Mesendoderm (in vitro differentiated cells): ENCODE measurements at regions not wholly inside any gene's neighbourhood (a gene's known extent, or its start where the extent isn't known, plus 50 kb on each side); places are given as distances from the start of the nearest gene placed in this dataset.

ENCODE experiments used
- DNase-seq: peaks from one replicate; pipeline ENCODE4 v3.0.0; 2013
- H2AK5ac ChIP-seq: 2 replicates; pipeline ENCODE4 v1.6.1; 2013; ENCODE audit warnings: low read length, inconsistent platforms
- H2BK120ac ChIP-seq: 2 replicates; pipeline ENCODE4 v1.6.1; 2013; ENCODE audit warnings: low read depth, mild to moderate bottlenecking, low read length, moderate library complexity, mixed read lengths
- H2BK15ac ChIP-seq: replicated peaks from 2 replicates; pipeline ENCODE4 v1.6.1; 2013; ENCODE audit warnings: low read depth, mild to moderate bottlenecking, moderate library complexity
- H2BK5ac ChIP-seq: 2 replicates; pipeline ENCODE4 v1.6.1; 2013; ENCODE audit warnings: low read length, inconsistent platforms
- H3K18ac ChIP-seq: 2 replicates; pipeline ENCODE4 v1.6.1; 2013; ENCODE audit warnings: mild to moderate bottlenecking, low read length, mixed read lengths
- H3K23ac ChIP-seq: one replicate; pipeline ENCODE4 v1.6.1; 2013; ENCODE audit warnings: low read length
- H3K27ac ChIP-seq: 2 replicates; pipeline ENCODE4 v1.5.1; 2013; ENCODE audit warnings: low read depth, mild to moderate bottlenecking, inconsistent platforms, low read length, moderate library complexity
- H3K27me3 ChIP-seq: 2 replicates; pipeline ENCODE4 v1.6.1; 2013; ENCODE audit warnings: low read length, control low read depth, mild to moderate bottlenecking, inconsistent platforms; ENCODE audit not compliant: insufficient read depth, poor library complexity
- H3K36me3 ChIP-seq: 2 replicates; pipeline ENCODE4 v1.6.1; 2013; ENCODE audit warnings: low read length, inconsistent platforms; ENCODE audit not compliant: control insufficient read depth, insufficient read depth
- H3K4ac ChIP-seq: one replicate; pipeline ENCODE4 v1.6.1; 2013; ENCODE audit warnings: low read depth, mild to moderate bottlenecking, low read length, moderate library complexity
- H3K4me1 ChIP-seq: 2 replicates; pipeline ENCODE4 v1.6.1; 2013; ENCODE audit warnings: low read depth, low read length, inconsistent platforms; ENCODE audit not compliant: control insufficient read depth
- H3K4me2 ChIP-seq: 2 replicates; pipeline ENCODE4 v1.6.1; 2013; ENCODE audit warnings: low read length
- H3K4me3 ChIP-seq: 2 replicates; pipeline ENCODE4 v1.5.1; 2013; ENCODE audit warnings: mild to moderate bottlenecking, low read length
- H3K56ac ChIP-seq: one replicate; pipeline ENCODE4 v1.6.1; 2013; ENCODE audit warnings: low read length
- H3K79me1 ChIP-seq: 2 replicates; pipeline ENCODE4 v1.6.1; 2013; ENCODE audit warnings: low read length, inconsistent platforms
- H3K79me2 ChIP-seq: 2 replicates; pipeline ENCODE4 v1.6.1; 2013; ENCODE audit warnings: mild to moderate bottlenecking, low read length; ENCODE audit not compliant: control insufficient read depth, insufficient read depth
- H3K9ac ChIP-seq: 2 replicates; pipeline ENCODE4 v1.6.1; 2013; ENCODE audit warnings: low read length, inconsistent platforms
- H4K5ac ChIP-seq: one replicate; pipeline ENCODE4 v1.6.1; 2013; ENCODE audit warnings: low read length
- H4K8ac ChIP-seq: one replicate; pipeline ENCODE4 v1.6.1; 2013; ENCODE audit warnings: low read depth, mild to moderate bottlenecking, control low read depth, low read length, moderate library complexity
- WGBS: extraction: QIAGEN DNeasy Blood & Tissue Kit; methylation state at CpG from one replicate; pipeline ENCODE4 v1.1.7; 2013; ENCODE audit warnings: low lambda C conversion rate, missing lambda C conversion rate; ENCODE audit not compliant: insufficient coverage; ENCODE audit errors: extremely low coverage; 5-methylcytosine and 5-hydroxymethylcytosine counted together

- H3K27me3 ChIP-seq: no peaks in the 10 kb centered on the region
- H3K4me3 ChIP-seq: no peak overlapping the region
- no peak overlapping the region for H3K27ac ChIP-seq
- no peak overlapping the region for H2BK120ac ChIP-seq
- H2BK15ac ChIP-seq: no peak overlapping the region
- H3K79me1 ChIP-seq: no peaks in the 10 kb centered on the region
- H3K9ac ChIP-seq: no peak overlapping the region
- H3K18ac ChIP-seq: no peak overlapping the region
- H4K8ac ChIP-seq: no peak overlapping the region
- WGBS: no CpG with 5 or more reads among the region's 51 CpGs
- H3K4ac ChIP-seq: no peak overlapping the region
- no peak overlapping the region for H4K5ac ChIP-seq
- DNase-seq: no peak
- no peak overlapping the region for H3K23ac ChIP-seq
- no peak overlapping the region for H2AK5ac ChIP-seq
- H3K4me2 ChIP-seq: no peak overlapping the region
- no peaks in the 10 kb centered on the region for H3K36me3 ChIP-seq
- H3K56ac ChIP-seq: no peak overlapping the region
- no peaks in the 10 kb centered on the region for H3K79me2 ChIP-seq
- no peak overlapping the region for H2BK5ac ChIP-seq
- no peaks in the 10 kb centered on the region for H3K4me1 ChIP-seq
Measured at GRCh38 chr6:170176136-170176897, 114.6 kb downstream of the DLL1 start.

- Histone ChIP-seq H3K4ac (no peak overlapping the region), H3K27ac (no peak overlapping the region), H4K5ac (no peak overlapping the region), H3K18ac (no peak overlapping the region), H3K4me1 (no peaks in the 10 kb centered on the region), H2BK5ac (no peak overlapping the region), H3K79me2 (no peaks in the 10 kb centered on the region), H3K56ac (no peak overlapping the region), H4K8ac (no peak overlapping the region), H3K27me3 (no peaks in the 10 kb centered on the region), H3K36me3 (no peaks in the 10 kb centered on the region), H2BK120ac (no peak overlapping the region), H3K79me1 (no peaks in the 10 kb centered on the region), H3K4me3 (no peak overlapping the region), H3K4me2 (no peak overlapping the region), H2AK5ac (no peak overlapping the region), H2BK15ac (no peak overlapping the region), H3K9ac (no peak overlapping the region), H3K23ac (no peak overlapping the region)
- no CpG with 5 or more reads among the region's 28 CpGs for WGBS
- no peak for DNase-seq
Measured at GRCh38 chr6:170175644-170176135, 115.2 kb downstream of the DLL1 start.

GRCh38 chr6:170174771-170175643 lies 115.9 kb downstream of the DLL1 start:
- Histone ChIP-seq H3K56ac (no peak overlapping the region), H3K9ac (no peak overlapping the region), H2BK15ac (no peak overlapping the region), H2BK5ac (no peak overlapping the region), H3K4me2 (no peak overlapping the region), H3K23ac (no peak overlapping the region), H3K36me3 (no peaks in the 10 kb centered on the region), H3K18ac (no peak overlapping the region), H2BK120ac (no peak overlapping the region), H3K27me3 (no peaks in the 10 kb centered on the region), H3K27ac (no peak overlapping the region), H3K4me1 (no peaks in the 10 kb centered on the region), H4K5ac (no peak overlapping the region), H3K79me2 (no peaks in the 10 kb centered on the region), H3K4me3 (no peak overlapping the region), H2AK5ac (no peak overlapping the region), H3K79me1 (no peaks in the 10 kb centered on the region), H3K4ac (no peak overlapping the region), H4K8ac (no peak overlapping the region)
- no CpG with 5 or more reads among the region's 37 CpGs for WGBS
- no peak for DNase-seq

GRCh38 chr6:170174124-170174770 lies 116.6 kb downstream of the DLL1 start:
- no peak overlapping the region for H3K23ac ChIP-seq
- H3K56ac ChIP-seq: no peak overlapping the region
- no peak overlapping the region for H3K18ac ChIP-seq
- H3K27ac ChIP-seq: no peak overlapping the region
- DNase-seq: no peak
- no peaks in the 10 kb centered on the region for H3K79me1 ChIP-seq
- H3K36me3 ChIP-seq: no peaks in the 10 kb centered on the region
- H4K5ac ChIP-seq: no peak overlapping the region
- no peak overlapping the region for H3K4ac ChIP-seq
- H3K9ac ChIP-seq: no peak overlapping the region
- H3K4me2 ChIP-seq: no peak overlapping the region
- no peak overlapping the region for H2BK120ac ChIP-seq
- no peaks in the 10 kb centered on the region for H3K27me3 ChIP-seq
- no peak overlapping the region for H4K8ac ChIP-seq
- no CpG with 5 or more reads among the region's 17 CpGs for WGBS
- no peak overlapping the region for H2AK5ac ChIP-seq
- no peak overlapping the region for H2BK15ac ChIP-seq
- no peak overlapping the region for H2BK5ac ChIP-seq
- no peaks in the 10 kb centered on the region for H3K4me1 ChIP-seq
- H3K4me3 ChIP-seq: no peak overlapping the region
- H3K79me2 ChIP-seq: no peaks in the 10 kb centered on the region

- H3K23ac ChIP-seq: no peak overlapping the region
- no peak overlapping the region for H2BK15ac ChIP-seq
- no CpG with 5 or more reads among the region's 5 CpGs for WGBS
- no peak overlapping the region for H3K4me3 ChIP-seq
- no peaks in the 10 kb centered on the region for H3K4me1 ChIP-seq
- H4K5ac ChIP-seq: no peak overlapping the region
- no peaks in the 10 kb centered on the region for H3K36me3 ChIP-seq
- no peak overlapping the region for H2BK5ac ChIP-seq
- no peak overlapping the region for H3K56ac ChIP-seq
- H3K79me2 ChIP-seq: no peaks in the 10 kb centered on the region
- no peak overlapping the region for H3K4ac ChIP-seq
- H3K79me1 ChIP-seq: no peaks in the 10 kb centered on the region
- no peak overlapping the region for H3K27ac ChIP-seq
- no peaks in the 10 kb centered on the region for H3K27me3 ChIP-seq
- no peak for DNase-seq
- H2AK5ac ChIP-seq: no peak overlapping the region
- no peak overlapping the region for H2BK120ac ChIP-seq
- H4K8ac ChIP-seq: no peak overlapping the region
- no peak overlapping the region for H3K9ac ChIP-seq
- no peak overlapping the region for H3K4me2 ChIP-seq
- no peak overlapping the region for H3K18ac ChIP-seq
Measured at GRCh38 chr6:170173335-170173881, 117.5 kb downstream of the DLL1 start.
